Cardiac septum (tissue), 1 donor: ENCODE measurements at regions not wholly inside any gene's neighbourhood (a gene's known extent, or its start where the extent isn't known, plus 50 kb on each side); places are given as distances from the start of the nearest gene placed in this dataset.
"Not testable (repeated sequence)": the region's sequence is repeated elsewhere in the genome, so short reads cannot be mapped to it uniquely, and the experiment has no call there.

Source experiments
- DNase-seq: peaks from one replicate; pipeline ENCODE4 v3.0.0-alpha.2; 2020; ENCODE audit warnings: low spot score
- intact Hi-C: fragments of 100-400 bp; cut with DNase I; formaldehyde crosslinking; loops from one replicate; pipeline ENCODE4 v1.14.0; 2022
- donor health status: DM: no; HTN: no; CAD: no.

GRCh38 chr13:67402546-67402945 lies 172.4 kb upstream of the PCDH9 start:
- DNase-seq = no peak
- intact Hi-C loops = no loop called here

- intact Hi-C loops = no loop called here
- DNase-seq = no peak
These were observed 165.4 kb upstream of the PCDH9 start for GRCh38 chr13:67395577-67395976.

GRCh38 chr13:67392014-67392413 lies 161.9 kb upstream of the PCDH9 start:
- intact Hi-C loops = no loop called here
- DNase-seq = no peak

- intact Hi-C loops = no loop called here
- DNase-seq = no peak
These were observed 160.4 kb upstream of the PCDH9 start for GRCh38 chr13:67390462-67391086.

- intact Hi-C loops = no loop called here
- no peak for DNase-seq
These were observed 159.0 kb upstream of the PCDH9 start for GRCh38 chr13:67389171-67389570.

GRCh38 chr13:67383109-67383757 lies 153.1 kb upstream of the PCDH9 start:
- DNase-seq, intact Hi-C loops: not testable (repeated sequence)

- intact Hi-C loops = no loop called here
- DNase-seq = no peak
These were observed 147.8 kb upstream of the PCDH9 start for GRCh38 chr13:67377919-67378318.

- intact Hi-C loops = no loop called here
- no peak for DNase-seq
These were observed 144.3 kb upstream of the PCDH9 start for GRCh38 chr13:67374391-67374790.

GRCh38 chr13:67372868-67373464 lies 142.8 kb upstream of the PCDH9 start:
- no peak for DNase-seq

GRCh38 chr13:67369895-67370660 lies 139.9 kb upstream of the PCDH9 start:
- no peak for DNase-seq
- intact Hi-C loops = no loop called here

More at GRCh38 chr13:67372868-67373464, 142.8 kb upstream of the PCDH9 start:
- intact Hi-C loops = no loop called here

GRCh38 chr13:67367399-67367798 lies 137.3 kb upstream of the PCDH9 start:
- DNase-seq = no peak
- intact Hi-C loops = no loop called here

GRCh38 chr13:67366533-67366932 lies 136.4 kb upstream of the PCDH9 start:
- DNase-seq = no peak
- intact Hi-C loops = no loop called here

- intact Hi-C loops = no loop called here
- DNase-seq = no peak
These were observed 125.8 kb upstream of the PCDH9 start for GRCh38 chr13:67355812-67356476.

GRCh38 chr13:67353941-67354340 lies 123.8 kb upstream of the PCDH9 start:
- DNase-seq = no peak
- intact Hi-C loops = no loop called here

- intact Hi-C loops = no loop called here
- DNase-seq = no peak
These were observed 122.9 kb upstream of the PCDH9 start for GRCh38 chr13:67353031-67353430.

GRCh38 chr13:67351909-67352308 lies 121.8 kb upstream of the PCDH9 start:
- intact Hi-C loops = no loop called here
- no peak for DNase-seq

GRCh38 chr13:67351114-67351513 lies 121.0 kb upstream of the PCDH9 start:
- DNase-seq = no peak
- intact Hi-C loops = no loop called here

GRCh38 chr13:67343777-67344176 lies 113.6 kb upstream of the PCDH9 start:
- DNase-seq = no peak

GRCh38 chr13:67341406-67341805 lies 111.3 kb upstream of the PCDH9 start:
- intact Hi-C loops = no loop called here
- DNase-seq = no peak

More at GRCh38 chr13:67343777-67344176, 113.6 kb upstream of the PCDH9 start:
- intact Hi-C loops = no loop called here

GRCh38 chr13:67330149-67330548 lies 100.0 kb upstream of the PCDH9 start:
- no peak for DNase-seq
- intact Hi-C loops = no loop called here
